GM21737 (cell line): ENCODE measurements at regions not wholly inside any gene's neighbourhood (a gene's known extent, or its start where the extent isn't known, plus 50 kb on each side); places are given as distances from the start of the nearest gene placed in this dataset.
"Not testable (repeated sequence)": the region's sequence is repeated elsewhere in the genome, so short reads cannot be mapped to it uniquely, and the experiment has no call there.

Experiments used
- ATAC-seq: cut with Tn5 transposase; IDR thresholded peaks from one replicate; pipeline ENCODE4 v1.9.1; 2021; ENCODE audit warnings: mild to moderate bottlenecking, moderate library complexity; ENCODE audit not compliant: unreplicated experiment

- ATAC-seq, result no peak
Measured at GRCh38 chr7:115654384-115655214, 376.0 kb downstream of the TFEC start.

- ATAC-seq, result no peak
Measured at GRCh38 chr7:115649429-115649828, 381.1 kb downstream of the TFEC start.

GRCh38 chr7:115647712-115648111 lies 382.9 kb downstream of the TFEC start:
- ATAC-seq, result no peak

GRCh38 chr7:115642194-115642593 lies 388.4 kb downstream of the TFEC start:
- ATAC-seq, result no peak

- ATAC-seq, result no peak
Measured at GRCh38 chr7:115638853-115639252, 391.7 kb downstream of the TFEC start.

GRCh38 chr7:115637128-115637527 lies 393.4 kb downstream of the TFEC start:
- ATAC-seq, result no peak

- ATAC-seq, result no peak
Measured at GRCh38 chr7:115635876-115636275, 394.7 kb downstream of the TFEC start.

DNA sequence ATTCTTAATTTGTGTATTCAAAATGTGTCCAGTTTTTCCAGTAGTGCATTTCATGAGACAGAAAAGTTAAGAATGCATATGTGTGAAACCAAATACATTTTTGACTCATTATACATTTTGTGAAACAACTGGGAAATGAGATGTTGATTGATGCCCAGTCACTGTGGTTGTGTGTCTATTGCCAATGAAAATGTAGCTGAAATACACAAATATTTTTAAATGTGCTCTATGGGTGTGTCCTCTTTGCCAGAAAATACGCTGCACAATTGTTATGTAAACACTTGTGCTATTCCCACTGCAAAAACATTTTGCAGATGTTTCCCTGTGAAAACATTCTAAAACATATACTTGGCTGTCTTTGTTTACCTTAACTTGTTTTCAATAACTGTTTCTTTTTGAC lies 395.2 kb downstream of the TFEC start:
- ATAC-seq, result no peak

DNA sequence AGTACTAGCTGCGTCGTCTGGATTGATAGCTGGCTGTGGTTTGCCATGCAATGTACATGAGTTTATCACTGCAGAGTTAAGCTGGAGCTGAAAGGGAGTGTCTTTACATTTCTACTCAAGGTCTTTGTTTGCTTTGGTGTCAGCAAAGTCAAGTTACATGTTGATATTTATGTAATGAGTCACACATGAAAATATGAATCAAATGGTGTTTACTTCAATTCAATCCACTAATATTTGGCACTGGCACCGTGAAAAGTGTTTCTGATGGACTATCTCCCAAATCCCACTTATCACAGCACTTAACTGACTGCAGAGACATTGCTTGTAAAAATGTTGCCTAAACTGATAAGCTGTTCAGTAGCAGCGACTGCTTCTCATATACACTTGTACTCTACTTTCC lies 395.9 kb downstream of the TFEC start:
- no peak for ATAC-seq

- ATAC-seq, result no peak
Measured at GRCh38 chr7:115632636-115633035, 397.9 kb downstream of the TFEC start.

DNA sequence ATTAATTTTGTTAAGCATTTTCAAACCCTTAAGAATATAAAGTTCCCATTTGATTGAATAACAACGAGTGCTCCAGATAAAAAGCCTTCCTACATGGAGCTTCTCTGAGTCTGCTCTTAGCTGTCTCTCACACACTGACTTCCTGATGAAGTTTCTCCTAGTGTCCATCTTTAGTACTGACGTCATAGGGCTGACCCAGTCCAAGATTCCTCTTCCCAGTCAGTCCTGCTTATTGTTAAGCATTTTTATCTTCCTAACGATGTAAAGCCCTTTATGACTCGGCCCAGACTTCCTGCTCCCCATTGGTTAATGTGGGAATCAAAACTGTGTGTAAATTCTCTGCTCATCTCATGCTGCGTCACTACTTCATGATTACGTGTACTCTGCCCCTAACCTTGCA lies 398.8 kb downstream of the TFEC start:
- ATAC-seq, result no peak

GRCh38 chr7:115630049-115630448 lies 400.5 kb downstream of the TFEC start:
- no peak for ATAC-seq

DNA sequence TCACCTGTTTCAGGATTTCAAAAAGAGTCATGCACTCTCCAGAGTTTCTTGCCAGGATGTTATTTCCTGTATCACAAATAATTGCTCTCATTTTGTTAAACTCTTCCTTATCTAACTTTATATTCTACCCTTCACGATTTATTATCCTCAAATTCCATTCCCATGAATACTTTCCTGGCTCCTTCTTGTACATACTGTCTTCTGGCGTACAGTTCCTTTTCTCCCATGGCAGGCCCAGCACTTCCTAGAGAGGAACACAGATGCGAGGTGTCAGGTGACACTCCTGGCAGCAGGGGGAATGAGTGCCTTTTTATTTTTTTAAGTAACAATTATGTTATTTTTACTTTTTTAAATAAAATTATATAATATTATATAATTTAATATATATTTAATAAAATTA lies 411.9 kb downstream of the TFEC start:
- ATAC-seq, result no peak

GRCh38 chr7:115613836-115614235 lies 416.7 kb downstream of the TFEC start:
- no peak for ATAC-seq

DNA sequence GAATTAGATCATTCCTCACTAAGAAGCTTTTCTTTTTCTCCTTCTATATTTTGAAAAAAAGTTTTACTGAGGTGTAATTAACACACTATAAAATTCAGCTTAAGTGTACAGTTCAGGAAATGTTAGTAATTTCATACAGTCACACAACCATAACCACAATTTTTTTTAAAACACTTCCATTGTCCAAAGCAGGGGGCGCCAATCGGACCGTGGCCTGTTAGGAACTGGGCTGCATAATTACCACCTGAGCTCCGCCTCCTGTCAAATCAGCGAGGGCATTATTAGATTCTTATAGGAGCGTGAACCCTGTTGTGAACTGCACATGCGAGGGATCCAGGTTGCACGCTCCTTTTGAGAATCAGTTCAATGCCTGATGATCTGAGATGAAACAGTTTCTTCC lies 427.1 kb downstream of the TFEC start:
- no peak for ATAC-seq

- ATAC-seq, result no peak
Measured at GRCh38 chr7:115600207-115600606, 430.4 kb downstream of the TFEC start.

DNA sequence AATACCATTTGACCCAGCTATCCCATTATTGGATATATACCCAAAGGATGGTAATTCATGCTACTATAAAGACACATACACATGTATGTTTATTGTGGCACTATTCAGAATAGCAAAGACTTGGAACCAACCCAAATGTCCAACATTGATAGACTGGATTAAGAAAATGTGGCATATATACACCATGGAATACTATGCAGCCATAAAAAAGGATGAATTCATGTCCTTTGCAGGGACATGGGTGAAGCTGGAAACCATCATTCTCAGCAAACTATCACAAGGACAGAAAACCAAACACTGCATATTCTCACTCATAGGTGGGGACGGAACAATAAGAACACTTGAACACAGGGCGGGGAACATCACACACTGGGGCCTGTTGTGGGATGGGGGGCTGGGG lies 431.4 kb downstream of the TFEC start:
- not testable (repeated sequence) for ATAC-seq

DNA sequence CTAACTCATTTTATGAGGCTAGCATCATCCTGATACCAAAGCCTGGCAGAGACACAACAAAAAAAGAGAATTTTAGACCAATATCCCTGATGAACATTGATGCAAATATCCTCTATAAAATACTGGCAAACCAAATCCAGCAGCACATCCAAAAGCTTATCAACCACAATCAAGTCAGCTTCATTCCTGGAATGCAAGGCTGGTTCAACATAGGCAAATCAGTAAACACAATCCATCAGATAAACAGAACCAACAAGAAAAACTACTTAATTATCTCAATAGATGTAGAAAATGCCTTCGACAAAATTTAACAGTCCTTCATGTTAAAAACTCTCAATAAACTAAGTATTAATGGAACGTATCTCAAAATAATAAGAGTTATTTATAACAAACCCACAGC lies 433.3 kb downstream of the TFEC start:
- not testable (repeated sequence) for ATAC-seq

GRCh38 chr7:115593111-115593510 lies 437.5 kb downstream of the TFEC start:
- ATAC-seq, result no peak

- no peak for ATAC-seq
Measured at GRCh38 chr7:115585015-115585718, 445.4 kb downstream of the TFEC start.

GRCh38 chr7:115582956-115583355 lies 447.6 kb downstream of the TFEC start:
- ATAC-seq, result no peak

DNA sequence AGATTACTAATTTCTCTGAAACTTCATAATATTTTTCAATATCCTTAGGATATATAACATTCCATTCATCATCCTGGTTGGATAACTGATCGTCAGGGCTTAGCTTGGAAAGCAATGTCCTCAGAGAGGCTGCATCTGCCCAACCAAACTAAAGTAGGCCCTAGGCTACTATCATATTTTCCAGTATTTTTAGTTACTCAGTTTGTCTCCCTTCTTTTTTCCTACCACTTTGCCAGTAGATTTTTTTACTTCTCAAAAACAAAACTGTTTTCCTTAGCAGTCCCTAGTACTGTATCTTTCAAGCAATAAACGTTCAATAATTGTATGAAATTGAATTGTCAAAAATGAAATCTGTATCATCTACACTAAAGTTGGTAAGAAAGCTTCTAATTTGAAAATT lies 452.0 kb downstream of the TFEC start:
- no peak for ATAC-seq
